HG02943 (cell line): ENCODE measurements at regions not wholly inside any gene's neighbourhood (a gene's known extent, or its start where the extent isn't known, plus 50 kb on each side); places are given as distances from the start of the nearest gene placed in this dataset.

Experiments
- ATAC-seq: cut with Tn5 transposase; IDR thresholded peaks from one replicate; pipeline ENCODE4 v1.9.1; 2021; ENCODE audit warnings: mild to moderate bottlenecking, low read depth, moderate library complexity; ENCODE audit not compliant: unreplicated experiment

GRCh38 chr4:177033135-177033534 lies 240.4 kb upstream of the VEGFC start:
- ATAC-seq: no peak

DNA sequence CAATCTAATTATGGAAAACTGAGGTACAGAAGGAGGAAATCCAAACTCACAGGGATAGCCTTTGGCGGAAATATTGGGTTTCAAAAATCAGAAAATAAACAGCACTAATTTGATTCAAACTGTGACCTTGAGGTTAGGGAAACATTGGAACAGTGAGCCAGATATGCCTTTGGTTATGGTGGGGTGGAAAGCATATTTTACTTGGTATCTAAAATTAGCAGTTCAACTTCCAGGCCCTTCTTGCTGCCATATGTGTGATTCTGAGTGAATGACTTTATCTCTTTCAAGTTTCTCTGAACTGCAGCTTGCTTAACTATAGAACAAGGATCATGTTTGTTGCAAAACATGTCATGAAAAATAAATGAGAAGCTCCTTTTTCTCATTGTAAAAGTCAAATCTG lies 240.9 kb upstream of the VEGFC start:
- ATAC-seq: no peak

GRCh38 chr4:177041356-177041755 lies 248.6 kb upstream of the VEGFC start:
- ATAC-seq: no peak

GRCh38 chr4:177047070-177047850 lies 254.5 kb upstream of the VEGFC start:
- ATAC-seq: peak; percentile 77

DNA sequence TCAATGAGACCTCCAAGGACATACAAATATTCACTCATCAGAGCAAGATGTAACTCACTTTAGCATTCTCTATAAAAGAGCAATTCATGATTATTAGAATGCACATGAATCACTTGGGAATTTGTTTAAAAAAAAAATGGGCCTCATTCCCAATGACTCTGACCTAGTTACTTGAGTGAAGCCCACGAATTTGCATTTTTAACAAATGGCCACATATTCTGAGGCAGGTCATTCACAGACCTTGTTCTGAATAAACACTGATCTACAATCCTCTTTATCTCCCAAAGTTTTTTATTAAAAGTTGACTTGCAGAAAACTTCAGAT lies 255.1 kb upstream of the VEGFC start:
- ATAC-seq: no peak

DNA sequence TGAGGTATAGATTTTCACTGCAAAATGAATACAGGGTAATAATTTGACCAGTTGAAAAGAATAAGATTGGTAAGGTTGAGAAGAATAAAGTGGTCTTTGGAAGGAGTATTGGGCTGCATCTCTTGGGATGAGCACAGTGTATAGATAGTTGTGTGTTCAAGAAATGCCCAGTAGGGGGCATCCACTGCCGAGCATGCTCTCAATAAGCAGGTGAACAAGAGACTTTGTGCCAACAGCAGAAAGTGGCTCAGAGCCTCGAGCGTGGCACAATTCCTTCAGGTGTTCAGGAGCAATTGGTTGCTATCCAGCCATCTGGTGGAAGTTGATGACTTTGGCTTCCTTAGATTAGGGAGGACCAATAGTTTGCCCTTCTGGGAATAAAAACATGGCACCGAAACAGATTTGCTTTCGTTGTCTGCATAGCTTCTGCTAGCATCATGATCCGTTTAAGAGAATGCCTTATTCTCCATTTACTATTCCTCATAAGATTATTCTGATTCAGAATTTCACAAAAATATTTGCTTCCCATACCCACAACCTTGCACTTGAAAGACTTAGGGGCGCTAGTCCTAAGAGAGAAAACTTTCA lies 258.1 kb upstream of the NEIL3 start:
- ATAC-seq: peak; percentile 87

DNA sequence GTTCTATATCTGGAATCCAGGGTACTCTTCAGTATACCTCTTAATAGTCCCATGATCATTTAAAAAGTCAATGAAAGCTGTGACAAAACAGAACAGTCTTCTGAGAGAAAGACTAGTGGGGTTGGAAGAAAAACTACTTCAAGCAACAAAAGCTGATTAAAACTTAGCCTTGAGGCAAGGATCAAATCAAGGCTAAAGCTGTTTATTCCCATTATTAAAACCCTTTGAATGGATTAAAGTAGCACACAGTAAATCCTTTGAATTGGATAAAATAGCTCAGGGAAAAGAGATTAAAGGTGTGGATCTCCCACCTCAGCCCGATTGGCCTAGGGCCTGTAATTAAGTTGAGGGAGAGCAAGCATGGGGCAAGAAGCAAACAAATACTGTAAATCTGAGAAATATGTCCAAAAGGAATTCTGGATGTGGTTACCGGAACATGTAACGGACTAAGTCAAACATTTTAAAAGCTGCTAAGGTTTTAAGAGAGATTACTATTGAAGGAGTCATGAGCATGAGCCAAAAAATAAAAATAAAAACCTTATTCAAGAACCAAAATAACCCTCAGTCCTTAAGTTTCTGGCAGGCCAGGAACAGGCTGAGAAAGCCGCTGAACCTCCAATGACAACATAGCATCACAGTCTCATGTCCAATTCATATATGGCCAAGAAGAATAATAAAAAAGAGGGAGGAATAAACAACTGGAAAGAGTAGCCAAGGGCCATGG lies 257.3 kb upstream of the NEIL3 start:
- no peak for ATAC-seq

- ATAC-seq: no peak
Measured at GRCh38 chr4:177057186-177057585, 252.5 kb upstream of the NEIL3 start.

DNA sequence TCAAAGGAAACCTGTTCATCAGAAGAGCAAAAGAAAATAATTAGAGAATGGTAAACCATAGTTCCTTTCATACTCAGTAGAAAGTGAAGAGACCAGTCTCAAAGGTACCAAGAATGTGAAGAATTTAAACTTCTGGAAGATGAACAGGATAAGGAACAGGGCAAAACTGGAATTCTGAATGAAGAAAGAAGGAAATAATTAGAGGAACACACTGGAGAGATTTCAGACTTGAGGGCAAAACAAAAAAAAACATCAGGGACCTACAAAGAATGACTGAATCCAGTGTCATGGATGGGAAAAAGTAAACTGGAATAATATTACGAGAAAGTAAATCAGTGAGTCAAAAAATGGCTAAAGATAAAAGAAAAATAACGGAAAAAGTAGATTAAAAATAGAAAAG lies 245.6 kb upstream of the NEIL3 start:
- no peak for ATAC-seq

DNA sequence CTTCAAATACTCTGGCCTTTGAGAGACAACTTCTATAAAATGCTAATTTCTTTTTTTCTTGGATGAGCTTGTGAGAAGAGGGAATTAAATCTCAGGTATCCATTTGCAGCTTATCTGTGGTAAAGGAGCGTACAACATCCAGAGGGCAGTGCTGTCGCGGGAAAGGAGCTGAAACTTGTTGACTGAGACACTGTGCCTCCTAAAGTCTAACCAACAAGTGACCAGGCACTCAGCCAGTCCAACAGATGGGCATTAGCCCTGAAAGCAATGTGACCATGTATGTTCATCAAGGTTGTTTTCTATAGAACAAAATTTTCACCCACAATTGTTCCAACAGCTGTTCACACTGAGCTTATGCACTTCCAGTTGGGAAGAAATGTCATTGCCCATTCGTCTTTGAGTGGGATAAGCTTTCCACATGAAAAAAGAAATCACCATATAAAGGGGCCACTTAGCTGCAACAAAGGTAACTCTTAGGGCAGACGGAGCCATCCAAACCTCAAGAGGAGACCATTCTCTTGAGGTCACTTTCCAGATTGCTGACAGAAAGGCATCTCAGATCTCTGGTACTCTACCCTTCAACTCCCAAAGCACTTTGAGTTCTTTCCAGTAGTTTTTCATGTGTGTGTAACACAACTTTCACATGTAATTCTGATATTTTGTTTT lies 244.8 kb upstream of the NEIL3 start:
- no peak for ATAC-seq

DNA sequence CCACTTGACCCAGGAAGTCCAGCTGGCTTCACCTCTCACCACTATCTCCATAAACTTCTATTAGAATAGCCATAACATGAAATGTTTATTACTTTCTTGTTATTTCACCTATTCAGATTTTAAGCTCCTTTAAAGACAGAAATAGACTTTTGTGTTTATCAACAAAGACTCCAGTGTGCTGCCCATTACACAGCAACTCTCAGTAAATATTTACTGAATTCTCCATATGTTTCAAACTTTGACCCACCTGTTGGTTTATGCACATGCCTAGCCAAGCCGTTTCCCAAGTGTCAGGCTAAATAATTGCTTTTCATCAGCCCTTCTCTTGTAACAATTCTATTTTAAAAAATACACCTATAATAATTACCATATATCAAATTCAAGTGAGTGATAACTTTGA lies 242.9 kb upstream of the NEIL3 start:
- ATAC-seq: no peak

GRCh38 chr4:177070533-177071058 lies 239.1 kb upstream of the NEIL3 start:
- no peak for ATAC-seq

- no peak for ATAC-seq
Measured at GRCh38 chr4:177077095-177077971, 232.3 kb upstream of the NEIL3 start.

GRCh38 chr4:177079327-177079726 lies 230.3 kb upstream of the NEIL3 start:
- ATAC-seq: no peak

GRCh38 chr4:177080388-177080787 lies 229.3 kb upstream of the NEIL3 start:
- no peak for ATAC-seq

DNA sequence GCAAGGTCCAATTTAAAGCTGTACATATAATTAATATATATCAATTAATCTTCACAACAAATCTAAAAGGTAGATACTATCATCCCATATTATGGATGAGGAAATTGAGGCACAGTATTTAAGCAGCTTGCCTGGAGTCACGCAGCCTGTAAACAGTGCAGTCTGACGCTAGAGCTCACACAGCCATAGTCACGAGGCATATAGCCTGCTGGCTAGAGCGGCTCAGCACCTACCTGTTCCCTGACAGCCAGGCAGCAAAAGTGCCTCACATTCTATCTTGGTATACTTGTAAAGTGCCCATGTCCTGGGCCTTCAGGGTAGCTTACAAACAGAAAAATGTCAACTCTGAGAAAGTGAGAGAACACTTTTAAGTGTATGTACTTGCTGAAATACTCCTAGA lies 222.6 kb upstream of the NEIL3 start:
- ATAC-seq: no peak

- ATAC-seq: no peak
Measured at GRCh38 chr4:177087499-177087898, 222.2 kb upstream of the NEIL3 start.

- no peak for ATAC-seq
Measured at GRCh38 chr4:177091515-177091914, 218.2 kb upstream of the NEIL3 start.

DNA sequence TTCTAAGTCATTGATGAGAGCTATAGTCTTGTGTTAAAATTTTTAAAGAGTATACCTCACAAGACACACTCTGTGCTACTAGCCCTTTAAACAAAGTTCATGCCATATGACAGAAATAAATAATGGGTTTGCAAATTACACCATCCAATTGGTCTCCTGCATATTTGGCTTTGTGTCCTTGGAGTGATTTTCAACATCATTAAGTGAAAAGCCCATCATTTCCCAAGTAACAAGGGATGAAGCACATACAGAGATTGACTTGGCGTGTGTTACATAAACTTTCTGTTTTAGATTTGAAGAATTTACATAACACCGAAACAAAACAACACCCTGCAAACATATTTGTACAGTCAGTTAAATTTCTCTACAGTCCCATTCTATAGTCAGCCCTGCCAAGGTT lies 216.9 kb upstream of the NEIL3 start:
- ATAC-seq: no peak

GRCh38 chr4:177093964-177094363 lies 215.7 kb upstream of the NEIL3 start:
- ATAC-seq: no peak
